ENCODE measurements at regions not wholly inside any gene's neighbourhood (a gene's known extent, or its start where the extent isn't known, plus 50 kb on each side); places are given as distances from the start of the nearest gene placed in this dataset.
A peak's percentile ranks its signal among the peaks of the same experiment; 100 is the strongest.
"Not testable (repeated sequence)": the region's sequence is repeated elsewhere in the genome, so short reads cannot be mapped to it uniquely, and the experiment has no call there.

DNA sequence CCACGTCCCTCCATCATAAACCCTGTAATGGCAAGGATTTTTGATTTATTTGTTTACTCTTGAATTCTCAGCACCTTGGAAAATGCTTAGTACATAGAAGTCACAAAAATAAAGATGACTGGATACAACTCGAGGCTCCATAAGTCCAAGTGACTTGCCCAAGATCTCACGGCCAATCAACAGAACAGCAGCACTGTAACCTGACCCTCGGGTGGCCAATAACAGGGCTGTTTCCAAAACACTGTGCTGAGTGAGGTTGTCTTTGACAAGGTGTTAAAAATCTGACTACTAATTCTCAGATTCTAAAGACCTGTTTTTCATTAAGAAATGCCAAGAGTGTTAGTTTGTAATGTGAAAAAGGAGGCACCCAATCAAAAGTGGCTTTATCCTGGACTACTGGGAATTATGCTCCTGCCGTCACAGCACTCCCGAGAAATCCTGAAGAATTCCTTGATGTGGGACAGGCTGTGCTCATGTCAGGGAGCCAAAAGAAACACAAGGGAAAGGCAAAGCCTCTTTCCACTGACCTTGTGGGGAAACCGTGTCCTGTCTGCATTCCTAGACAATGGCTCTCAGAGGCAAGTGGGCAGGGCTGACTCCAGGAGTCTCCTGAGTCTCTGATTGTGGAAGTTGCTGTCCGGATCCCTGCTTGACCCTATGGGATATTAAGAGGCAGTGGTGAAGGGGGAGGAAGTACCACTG lies 204.7 kb upstream of the PELI2 start:
- no peak overlapping the region for H3K4me3 ChIP-seq (replicated peaks in 1 of 4; ENCODE audit: control extremely low read depth in 1 of 4, insufficient read depth in 1 of 4, low read depth in 3 of 4, low read length in 4 of 4)
- H3K27ac ChIP-seq (ENCODE audit: insufficient read depth, low read length) = no peak overlapping the region
- H3K36me3 ChIP-seq (ENCODE audit: control insufficient read depth, insufficient read depth, low read length) = no peaks in the 10 kb centered on the region
- no peak for TF ChIP-seq EZH2 (IDR thresholded peaks at IDR 0.05; ENCODE audit: low read length, missing control alignments)
- TF ChIP-seq, protein P1, sequence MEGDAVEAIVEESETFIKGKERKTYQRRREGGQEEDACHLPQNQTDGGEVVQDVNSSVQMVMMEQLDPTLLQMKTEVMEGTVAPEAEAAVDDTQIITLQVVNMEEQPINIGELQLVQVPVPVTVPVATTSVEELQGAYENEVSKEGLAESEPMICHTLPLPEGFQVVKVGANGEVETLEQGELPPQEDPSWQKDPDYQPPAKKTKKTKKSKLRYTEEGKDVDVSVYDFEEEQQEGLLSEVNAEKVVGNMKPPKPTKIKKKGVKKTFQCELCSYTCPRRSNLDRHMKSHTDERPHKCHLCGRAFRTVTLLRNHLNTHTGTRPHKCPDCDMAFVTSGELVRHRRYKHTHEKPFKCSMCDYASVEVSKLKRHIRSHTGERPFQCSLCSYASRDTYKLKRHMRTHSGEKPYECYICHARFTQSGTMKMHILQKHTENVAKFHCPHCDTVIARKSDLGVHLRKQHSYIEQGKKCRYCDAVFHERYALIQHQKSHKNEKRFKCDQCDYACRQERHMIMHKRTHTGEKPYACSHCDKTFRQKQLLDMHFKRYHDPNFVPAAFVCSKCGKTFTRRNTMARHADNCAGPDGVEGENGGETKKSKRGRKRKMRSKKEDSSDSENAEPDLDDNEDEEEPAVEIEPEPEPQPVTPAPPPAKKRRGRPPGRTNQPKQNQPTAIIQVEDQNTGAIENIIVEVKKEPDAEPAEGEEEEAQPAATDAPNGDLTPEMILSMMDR (conservative IDR thresholded peaks at IDR 0.05 in 1 of 2, IDR thresholded peaks at IDR 0.05 in 1 of 2; ENCODE audit: low read depth in 1 of 2, low read length in 2 of 2) = no peak
- no peak overlapping the region for H3K4me2 ChIP-seq (ENCODE audit: extremely low read depth, insufficient read depth, low read length)
- H2AFZ ChIP-seq (ENCODE audit: low read length) = no peak overlapping the region
- no peaks in the 10 kb centered on the region for H3K4me1 ChIP-seq (ENCODE audit: control insufficient read depth, extremely low read depth, insufficient read depth, low read length)
- H3K27me3 ChIP-seq (ENCODE audit: control insufficient read depth, insufficient read depth, low read length) = peaks cover 8% of the 10 kb centered on the region
- peak; percentile 45 to 97 for DNase-seq (ENCODE audit: low read depth in 2 of 2)
- H3K9me3 ChIP-seq (ENCODE audit: control insufficient read depth, insufficient read depth, low read depth, low read length) = no peaks in the 10 kb centered on the region
- H4K20me1 ChIP-seq (ENCODE audit: control insufficient read depth, extremely low read depth, insufficient read depth, low read length) = no peaks in the 10 kb centered on the region
- no peak overlapping the region for H3K9ac ChIP-seq (ENCODE audit: insufficient read depth, low read length)
- H3K79me2 ChIP-seq (ENCODE audit: control insufficient read depth, insufficient read depth, low read length) = no peaks in the 10 kb centered on the region

- H3K4me1 ChIP-seq (ENCODE audit: control insufficient read depth, extremely low read depth, insufficient read depth, low read length) = no peaks in the 10 kb centered on the region
- no peak overlapping the region for H3K9ac ChIP-seq (ENCODE audit: insufficient read depth, low read length)
- no peak overlapping the region for H3K4me2 ChIP-seq (ENCODE audit: extremely low read depth, insufficient read depth, low read length)
- H3K79me2 ChIP-seq (ENCODE audit: control insufficient read depth, insufficient read depth, low read length) = no peaks in the 10 kb centered on the region
- H3K4me3 ChIP-seq (replicated peaks in 1 of 4; ENCODE audit: control extremely low read depth in 1 of 4, insufficient read depth in 1 of 4, low read depth in 3 of 4, low read length in 4 of 4) = no peak overlapping the region
- no peaks in the 10 kb centered on the region for H3K9me3 ChIP-seq (ENCODE audit: control insufficient read depth, insufficient read depth, low read depth, low read length)
- H3K36me3 ChIP-seq (ENCODE audit: control insufficient read depth, insufficient read depth, low read length) = no peaks in the 10 kb centered on the region
- H2AFZ ChIP-seq (ENCODE audit: low read length) = no peak overlapping the region
- TF ChIP-seq, protein P1 (conservative IDR thresholded peaks at IDR 0.05 in 1 of 2, IDR thresholded peaks at IDR 0.05 in 1 of 2; ENCODE audit: low read depth in 1 of 2, low read length in 2 of 2) = no peak
- TF ChIP-seq EZH2 (IDR thresholded peaks at IDR 0.05; ENCODE audit: low read length, missing control alignments) = no peak
- H4K20me1 ChIP-seq (ENCODE audit: control insufficient read depth, extremely low read depth, insufficient read depth, low read length) = no peaks in the 10 kb centered on the region
- peaks cover 8% of the 10 kb centered on the region for H3K27me3 ChIP-seq (ENCODE audit: control insufficient read depth, insufficient read depth, low read length)
- no peak overlapping the region for H3K27ac ChIP-seq (ENCODE audit: insufficient read depth, low read length)
- DNase-seq (ENCODE audit: low read depth in 2 of 2) = peak; percentile 15 to 82
Observed at GRCh38 chr14:55914771-55915170, 203.4 kb upstream of the PELI2 start.

DNA sequence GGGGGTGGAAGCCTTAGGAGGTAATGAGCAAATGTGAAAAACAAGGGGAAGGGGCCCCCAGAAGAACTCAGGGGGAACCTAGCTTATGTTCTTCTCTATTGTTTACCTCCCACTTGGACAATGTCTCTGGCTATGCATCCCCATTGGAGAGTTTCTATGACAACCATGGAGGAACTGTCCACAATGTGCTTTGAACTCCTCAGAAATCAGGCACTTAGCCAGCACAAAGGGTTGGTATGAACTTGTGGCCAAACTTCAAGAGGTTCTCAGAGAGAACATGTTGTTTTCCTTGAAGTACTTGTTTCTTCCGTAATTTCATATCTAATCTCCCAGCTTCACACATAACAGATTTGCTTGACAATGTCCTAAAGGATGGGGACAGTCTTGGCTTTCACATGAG lies 202.8 kb upstream of the PELI2 start:
- H3K4me1 ChIP-seq (ENCODE audit: control insufficient read depth, extremely low read depth, insufficient read depth, low read length) = no peaks in the 10 kb centered on the region
- TF ChIP-seq, protein P1 (conservative IDR thresholded peaks at IDR 0.05 in 1 of 2, IDR thresholded peaks at IDR 0.05 in 1 of 2; ENCODE audit: low read depth in 1 of 2, low read length in 2 of 2) = no peak
- no peak for TF ChIP-seq EZH2 (IDR thresholded peaks at IDR 0.05; ENCODE audit: low read length, missing control alignments)
- H3K36me3 ChIP-seq (ENCODE audit: control insufficient read depth, insufficient read depth, low read length) = no peaks in the 10 kb centered on the region
- H3K4me2 ChIP-seq (ENCODE audit: extremely low read depth, insufficient read depth, low read length) = no peak overlapping the region
- H3K79me2 ChIP-seq (ENCODE audit: control insufficient read depth, insufficient read depth, low read length) = no peaks in the 10 kb centered on the region
- no peaks in the 10 kb centered on the region for H3K9me3 ChIP-seq (ENCODE audit: control insufficient read depth, insufficient read depth, low read depth, low read length)
- no peak overlapping the region for H3K27ac ChIP-seq (ENCODE audit: insufficient read depth, low read length)
- DNase-seq (ENCODE audit: low read depth in 2 of 2) = peak in 1 of 2 donors; percentile 63
- no peaks in the 10 kb centered on the region for H4K20me1 ChIP-seq (ENCODE audit: control insufficient read depth, extremely low read depth, insufficient read depth, low read length)
- H3K4me3 ChIP-seq (replicated peaks in 1 of 4; ENCODE audit: control extremely low read depth in 1 of 4, insufficient read depth in 1 of 4, low read depth in 3 of 4, low read length in 4 of 4) = no peak overlapping the region
- H3K9ac ChIP-seq (ENCODE audit: insufficient read depth, low read length) = no peak overlapping the region
- H3K27me3 ChIP-seq (ENCODE audit: control insufficient read depth, insufficient read depth, low read length) = peaks cover 8% of the 10 kb centered on the region
- H2AFZ ChIP-seq (ENCODE audit: low read length) = no peak overlapping the region

DNA sequence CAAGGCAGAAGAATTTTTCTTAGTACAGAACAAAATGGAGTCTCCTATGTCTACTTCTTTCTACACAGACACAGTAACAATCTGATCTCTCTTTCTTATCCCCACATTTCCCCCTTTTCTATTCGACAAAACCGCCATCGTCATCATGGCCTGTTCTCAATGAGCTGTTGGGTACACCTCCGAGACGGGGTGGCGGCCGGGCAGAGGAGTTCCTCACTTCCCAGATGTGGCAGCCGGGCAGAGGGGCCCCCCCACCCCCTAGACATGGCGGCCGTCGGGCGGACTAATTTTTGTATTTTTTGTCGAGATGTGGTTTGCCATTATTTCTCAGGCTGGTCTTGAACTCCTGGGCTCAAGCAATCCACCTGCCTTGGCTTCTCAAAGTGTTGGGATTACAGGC lies 198.4 kb upstream of the PELI2 start:
- H3K4me2 ChIP-seq (ENCODE audit: extremely low read depth, insufficient read depth, low read length); DNase-seq (ENCODE audit: low read depth in 2 of 2); H3K9ac ChIP-seq (ENCODE audit: insufficient read depth, low read length): not testable (repeated sequence)

More for the DNA sequence above, 198.4 kb upstream of the PELI2 start:
- H3K4me1 ChIP-seq (ENCODE audit: control insufficient read depth, extremely low read depth, insufficient read depth, low read length); H3K79me2 ChIP-seq (ENCODE audit: control insufficient read depth, insufficient read depth, low read length); H3K27me3 ChIP-seq (ENCODE audit: control insufficient read depth, insufficient read depth, low read length); H4K20me1 ChIP-seq (ENCODE audit: control insufficient read depth, extremely low read depth, insufficient read depth, low read length); H3K9me3 ChIP-seq (ENCODE audit: control insufficient read depth, insufficient read depth, low read depth, low read length); H3K27ac ChIP-seq (ENCODE audit: insufficient read depth, low read length); H3K4me3 ChIP-seq (replicated peaks in 1 of 4; ENCODE audit: control extremely low read depth in 1 of 4, insufficient read depth in 1 of 4, low read depth in 3 of 4, low read length in 4 of 4); H3K36me3 ChIP-seq (ENCODE audit: control insufficient read depth, insufficient read depth, low read length); H2AFZ ChIP-seq (ENCODE audit: low read length): not testable (repeated sequence)
